Fibroblast of the conjunctiva (primary cell): ENCODE measurements at regions not wholly inside any gene's neighbourhood (a gene's known extent, or its start where the extent isn't known, plus 50 kb on each side); places are given as distances from the start of the nearest gene placed in this dataset.

ENCODE experiments used
- DNase-seq: peaks from one replicate; pipeline ENCODE4 v3.0.0-alpha.2; 2010; ENCODE audit warnings: low read depth

GRCh38 chr15:100818927-100819326, 60.7 kb upstream of the ALDH1A3 start:
- DNase-seq: peak; percentile 40

GRCh38 chr15:100820528-100820927, 59.1 kb upstream of the ALDH1A3 start:
- no peak for DNase-seq

GRCh38 chr15:100821327-100821726, 58.3 kb upstream of the ALDH1A3 start:
- no peak for DNase-seq

- DNase-seq: no peak
These were observed 55.4 kb upstream of the ALDH1A3 start for GRCh38 chr15:100824211-100824610.

GRCh38 chr15:100829457-100829856, 50.2 kb upstream of the ALDH1A3 start:
- no peak for DNase-seq
